HS-27A (cell line): ENCODE measurements at regions not wholly inside any gene's neighbourhood (a gene's known extent, or its start where the extent isn't known, plus 50 kb on each side); places are given as distances from the start of the nearest gene placed in this dataset.
"Not testable (repeated sequence)": the region's sequence is repeated elsewhere in the genome, so short reads cannot be mapped to it uniquely, and the experiment has no call there.

ENCODE experiments used
- DNase-seq: peaks from one replicate; pipeline ENCODE4 v3.0.0-alpha.2; 2012; ENCODE audit warnings: low read depth, missing footprints

- no peak for DNase-seq
Observed at GRCh38 chr16:80008857-80009256, 408.3 kb upstream of the MAF start.

- DNase-seq = no peak
Observed at GRCh38 chr16:80007231-80007630, 406.7 kb upstream of the MAF start.

GRCh38 chr16:80006241-80007215, 406.0 kb upstream of the MAF start:
- DNase-seq = no peak

GRCh38 chr16:80004113-80004512, 403.6 kb upstream of the MAF start:
- DNase-seq = no peak

GRCh38 chr16:80002261-80002660, 401.7 kb upstream of the MAF start:
- DNase-seq = no peak

GRCh38 chr16:79998143-79998542, 397.6 kb upstream of the MAF start:
- DNase-seq = no peak

- no peak for DNase-seq
Observed at GRCh38 chr16:79997257-79997656, 396.7 kb upstream of the MAF start.

GRCh38 chr16:79996321-79996720, 395.8 kb upstream of the MAF start:
- DNase-seq = no peak

GRCh38 chr16:79995315-79995714, 394.8 kb upstream of the MAF start:
- DNase-seq = no peak

- DNase-seq = no peak
Observed at GRCh38 chr16:79994418-79994817, 393.9 kb upstream of the MAF start.

GRCh38 chr16:79993629-79994209, 393.2 kb upstream of the MAF start:
- DNase-seq = no peak

- DNase-seq = no peak
Observed at GRCh38 chr16:79991969-79992368, 391.4 kb upstream of the MAF start.

GRCh38 chr16:79988721-79989220, 388.2 kb upstream of the MAF start:
- no peak for DNase-seq

- DNase-seq = no peak
Observed at GRCh38 chr16:79988089-79988488, 387.6 kb upstream of the MAF start.

GRCh38 chr16:79986352-79986751, 385.8 kb upstream of the MAF start:
- no peak for DNase-seq

- no peak for DNase-seq
Observed at GRCh38 chr16:79985606-79986005, 385.1 kb upstream of the MAF start.

GRCh38 chr16:79984149-79984548, 383.6 kb upstream of the MAF start:
- DNase-seq = not testable (repeated sequence)

- DNase-seq = no peak
Observed at GRCh38 chr16:79982862-79983261, 382.3 kb upstream of the MAF start.

GRCh38 chr16:79982361-79982760, 381.8 kb upstream of the MAF start:
- no peak for DNase-seq

- DNase-seq = no peak
Observed at GRCh38 chr16:79981814-79982213, 381.3 kb upstream of the MAF start.

- no peak for DNase-seq
Observed at GRCh38 chr16:79980650-79981521, 380.3 kb upstream of the MAF start.
